ENCODE measurements at regions not wholly inside any gene's neighbourhood (a gene's known extent, or its start where the extent isn't known, plus 50 kb on each side); places are given as distances from the start of the nearest gene placed in this dataset.

GRCh38 chr11:87851827-87852226, 323.4 kb downstream of the RAB38 start:
- TF ChIP-seq POLR2A (IDR thresholded peaks at IDR 0.05; ENCODE audit: low read length) (no peak), GATA1 (IDR thresholded peaks at IDR 0.05; ENCODE audit: low read depth, low read length) (no peak)

All from erythroblast (primary cell).